HepG2 (cell line): ENCODE measurements at regions not wholly inside any gene's neighbourhood (a gene's known extent, or its start where the extent isn't known, plus 50 kb on each side); places are given as distances from the start of the nearest gene placed in this dataset.

ENCODE experiments used
- ATAC-seq: fragments of 200-7000 bp; cut with Tn5 transposase; 3 replicates; pipeline ENCODE4 v1.9.1; 2020; ENCODE audit warnings: mild to moderate bottlenecking, moderate library complexity
- BruUV-seq: library from RNA; stranded (reverse); fragments of 400-500 nt; replicated peaks from 2 replicates; lab custom pipeline; 2021; lab: Mats Ljungman, UMichigan
- CTCF ChIA-PET: fragments of 300-600 bp; formaldehyde crosslinking; extraction: SDS; loops from one replicate; lab custom pipeline; 2021; ENCODE audit warnings: low total read pairs, inconsistent platforms, low intra/inter-chr PET ratio; lab: Yijun Ruan, JAX
- POLR2A ChIA-PET: fragments of 350-600 bp; sonication (Branson Sonifier 250); formaldehyde crosslinking; loops from one replicate; lab custom pipeline; 2020; ENCODE audit warnings: antibody characterized with exemption, inconsistent platforms; lab: Yijun Ruan, JAX
- DNase-seq: peaks from one replicate; pipeline ENCODE4 v3.0.0-alpha.2; 2015; ENCODE audit warnings: low spot score
- FAIRE-seq: peaks from 3 replicates; lab custom pipeline; 2011; peaks lifted over from hg19 to GRCh38; lab: Jason Lieb, UNC
- H2AFZ ChIP-seq: one replicate; pipeline ENCODE4 v1.6.1; 2011; ENCODE audit warnings: low read length, inconsistent platforms
- H3K27ac ChIP-seq: fragments of 300-600 bp; 3 replicates; pipeline ENCODE4 v1.8.0; 2011; ENCODE audit warnings: mixed run types, mild to moderate bottlenecking, mixed read lengths, low read length, inconsistent platforms; ENCODE audit not compliant: insufficient read depth; ENCODE audit errors: extremely low read length
- H3K27me3 ChIP-seq, 2 experiments: fragments of 200-600 bp in 1 of 2; 2 replicates in 1 of 2; 3 replicates in 1 of 2; pipeline versions ENCODE4 v1.6.0 to v1.8.0; 2011; ENCODE audit warnings: low read length in 2 of 2, mild to moderate bottlenecking in 2 of 2, moderate library complexity in 2 of 2, inconsistent platforms in 1 of 2; ENCODE audit not compliant: insufficient read depth in 2 of 2, control insufficient read depth in 1 of 2
- H3K36me3 ChIP-seq, 2 experiments: fragments of 200-600 bp in 1 of 2; replicated peaks in 1 of 2; 2 replicates in 1 of 2; 3 replicates in 1 of 2; pipeline versions ENCODE4 v1.5.1 to v1.8.0; 2011; ENCODE audit warnings: low read length in 2 of 2, inconsistent platforms in 1 of 2; ENCODE audit not compliant: insufficient read depth in 2 of 2, control insufficient read depth in 1 of 2
- H3K4me1 ChIP-seq: 2 replicates; pipeline ENCODE4 v1.5.1; 2012; ENCODE audit warnings: low read length, inconsistent platforms; ENCODE audit not compliant: insufficient read depth
- H3K4me2 ChIP-seq: 2 replicates; pipeline ENCODE4 v1.6.0; 2011; ENCODE audit warnings: low read depth, low read length, inconsistent platforms
- H3K4me3 ChIP-seq, 3 experiments: fragments of 200-600 bp in 1 of 3; sonication (generic), shearing (Covaris generic) in 1 of 3; replicated peaks in 1 of 3; 2 replicates each; pipeline ENCODE4 v1.5.1; 2011 to 2016; ENCODE audit warnings: low read length in 3 of 3, inconsistent platforms in 2 of 3, low read depth in 2 of 3, mild to moderate bottlenecking in 2 of 3, control low read depth in 1 of 3, mixed read lengths in 1 of 3; ENCODE audit not compliant: insufficient read depth in 1 of 3
- H3K79me2 ChIP-seq: one replicate; pipeline ENCODE4 v1.6.1; 2011; ENCODE audit warnings: low read length, inconsistent platforms; ENCODE audit not compliant: insufficient read depth
- H3K9ac ChIP-seq: 2 replicates; pipeline ENCODE4 v1.6.0; 2011; ENCODE audit warnings: mild to moderate bottlenecking, low read depth, low read length, inconsistent platforms; ENCODE audit not compliant: insufficient read depth
- H3K9me3 ChIP-seq: 2 replicates; pipeline ENCODE4 v1.5.1; 2012; ENCODE audit warnings: mild to moderate bottlenecking, low read length
- H4K20me1 ChIP-seq: 2 replicates; pipeline ENCODE4 v1.6.0; 2011; ENCODE audit warnings: inconsistent platforms, mild to moderate bottlenecking, low read length, moderate library complexity; ENCODE audit not compliant: insufficient read depth
- CBFB ChIP-seq: sonication (generic); formaldehyde crosslinking; IDR thresholded peaks from 2 replicates; pipeline ENCODE4 v1.4.0; 2020; ENCODE audit warnings: missing genetic modification reagents
- ETS1 ChIP-seq: sonication (generic); formaldehyde crosslinking; IDR thresholded peaks from 2 replicates; pipeline ENCODE4 v1.4.0; 2020; ENCODE audit warnings: missing genetic modification reagents
- FOXC1 ChIP-seq: sonication (generic); formaldehyde crosslinking; IDR thresholded peaks from 2 replicates; pipeline ENCODE4 v1.8.0; 2022; ENCODE audit warnings: mild to moderate bottlenecking, missing genetic modification reagents, borderline replicate concordance
- GABPB1 ChIP-seq: IDR thresholded peaks from 2 replicates; pipeline ENCODE4 v1.6.1; 2016; ENCODE audit warnings: mild to moderate bottlenecking, missing genetic modification reagents, moderate library complexity, missing compliant biosample characterization
- IKZF1 ChIP-seq: fragments of 450-650 bp; IDR thresholded peaks from 2 replicates; pipeline ENCODE4 v1.7.1; 2016
- MXD4 ChIP-seq: IDR thresholded peaks from 2 replicates; pipeline ENCODE4 v1.6.1; 2016; ENCODE audit warnings: mild to moderate bottlenecking, missing biosample characterization, missing genetic modification reagents
- NFYB ChIP-seq: sonication (generic); formaldehyde crosslinking; IDR thresholded peaks from 2 replicates; pipeline ENCODE4 v1.4.0; 2020; ENCODE audit warnings: missing genetic modification reagents
- SCMH1 ChIP-seq: sonication (generic); formaldehyde crosslinking; IDR thresholded peaks from 2 replicates; pipeline ENCODE4 v1.9.0; 2021; ENCODE audit warnings: missing genetic modification reagents, mild to moderate bottlenecking, borderline replicate concordance
- TCF7 ChIP-seq: sonication (generic); IDR thresholded peaks from 2 replicates; pipeline ENCODE4 v1.6.1; 2016; ENCODE audit warnings: antibody characterized with exemption, low read depth
- TCF7L2 ChIP-seq: IDR thresholded peaks from 2 replicates; pipeline ENCODE4 v1.6.1; 2011; ENCODE audit warnings: mild to moderate bottlenecking, low read depth, low read length, moderate library complexity
- ZKSCAN5 ChIP-seq: sonication (generic); formaldehyde crosslinking; IDR thresholded peaks from 2 replicates; pipeline ENCODE4 v1.5.1; 2020; ENCODE audit warnings: mild to moderate bottlenecking, missing genetic modification reagents
- ZNF230 ChIP-seq: sonication (generic); formaldehyde crosslinking; IDR thresholded peaks from 2 replicates; pipeline ENCODE4 v1.4.0; 2020; ENCODE audit warnings: mild to moderate bottlenecking, missing genetic modification reagents
- ZNF503 ChIP-seq: sonication (generic); formaldehyde crosslinking; IDR thresholded peaks from 2 replicates; pipeline ENCODE4 v1.4.0; 2020; ENCODE audit warnings: missing genetic modification reagents
- ZNF512 ChIP-seq: sonication (generic); formaldehyde crosslinking; IDR thresholded peaks from 2 replicates; pipeline ENCODE4 v1.4.0; 2020; ENCODE audit warnings: mild to moderate bottlenecking, missing genetic modification reagents
- ZNF737 ChIP-seq: sonication (generic); formaldehyde crosslinking; IDR thresholded peaks from 2 replicates; pipeline ENCODE4 v1.5.0; 2020; ENCODE audit warnings: missing genetic modification reagents, mild to moderate bottlenecking, borderline replicate concordance
- WGBS: methylation state at CpG from one replicate; pipeline ENCODE4 v1.1.6; 2017; ENCODE audit warnings: low lambda C conversion rate; 5-methylcytosine and 5-hydroxymethylcytosine counted together
- in situ Hi-C: cut with HindIII; loops from 2 replicates; pipeline ENCODE4 v1.10.0; 2017; ENCODE audit warnings: low pct_unique_long_range_greater_than_20kb; ENCODE audit not compliant: extremely low pct_ligation_motif_present
- intact Hi-C: fragments of 100-400 bp; cut with micrococcal nuclease; formaldehyde crosslinking; loops from one replicate; pipeline ENCODE4 v1.10.0; 2022; ENCODE audit not compliant: unreplicated experiment

- TF ChIP-seq SCMH1 = no peak
- TF ChIP-seq TCF7L2 = no peak
- TF ChIP-seq TCF7 = no peak
- no peak for TF ChIP-seq ZNF737 (CRISPR knock-in tag)
- TF ChIP-seq IKZF1 = no peak
- TF ChIP-seq ZNF230 (CRISPR knock-in tag) = no peak
Measured at GRCh38 chr9:12989669-12990068, 214.8 kb downstream of the LURAP1L start (continued).

GRCh38 chr9:12993466-12993865, 218.6 kb downstream of the LURAP1L start:
- ATAC-seq = no peak
- CTCF ChIA-PET = no interaction called here
- no peak overlapping the region for H3K9ac ChIP-seq
- no peak for DNase-seq
- TF ChIP-seq ETS1 (CRISPR knock-in tag) = no peak
- TF ChIP-seq FOXC1 = no peak
- TF ChIP-seq CBFB (CRISPR knock-in tag) = no peak
- no peak for TF ChIP-seq MXD4 (CRISPR knock-in tag)
- TF ChIP-seq ZNF503 (CRISPR knock-in tag) = no peak
- TF ChIP-seq NFYB (CRISPR knock-in tag) = no peak
- TF ChIP-seq ZKSCAN5 (CRISPR knock-in tag) = no peak
- TF ChIP-seq GABPB1 (CRISPR knock-in tag) = no peak
- no peak for TF ChIP-seq ZNF512
- no peak for TF ChIP-seq ZNF737 (CRISPR knock-in tag)
- H3K4me3 ChIP-seq = no peak overlapping the region
- no peak overlapping the region for H3K4me2 ChIP-seq
- no peaks in the 10 kb centered on the region for H3K27me3 ChIP-seq
- in situ Hi-C loops (no loop called here), intact Hi-C loops (no loop called here)
- no peak overlapping the region for H3K27ac ChIP-seq
- BruUV-seq = no TSS peak
- no peaks in the 10 kb centered on the region for H3K4me1 ChIP-seq
- no peaks in the 10 kb centered on the region for H3K79me2 ChIP-seq
- 0% methylated on average over 2 of the region's 2 CpGs for WGBS
- no peaks in the 10 kb centered on the region for H3K9me3 ChIP-seq
- POLR2A ChIA-PET = no interaction called here
- H4K20me1 ChIP-seq = no peaks in the 10 kb centered on the region
- FAIRE-seq = no peak
- no peaks in the 10 kb centered on the region for H3K36me3 ChIP-seq
- H2AFZ ChIP-seq = no peak overlapping the region
